ENCODE measurements at regions not wholly inside any gene's neighbourhood (a gene's known extent, or its start where the extent isn't known, plus 50 kb on each side); places are given as distances from the start of the nearest gene placed in this dataset.

DNA sequence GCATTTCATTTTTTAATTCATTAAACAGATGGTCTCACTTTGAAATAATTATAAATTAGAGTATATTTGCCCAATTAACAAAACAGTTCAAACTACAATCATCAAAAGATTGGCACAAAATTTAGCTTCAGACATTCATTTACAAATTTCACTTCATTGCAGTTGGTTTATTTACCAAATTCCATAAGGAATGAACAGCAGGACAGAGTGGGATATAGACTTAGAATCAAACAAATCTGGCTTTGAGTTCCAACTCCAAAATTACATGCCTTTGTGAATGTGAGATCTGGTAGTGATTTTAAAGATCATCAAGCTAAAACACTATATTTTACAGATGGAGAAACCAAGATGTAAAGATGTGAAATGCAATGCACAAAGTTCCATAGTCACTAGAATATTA is 310.7 kb upstream of the CNTN5 start:
- no peak overlapping the region for H2BK5ac ChIP-seq (ENCODE audit: low read depth, low read length, poor library complexity, severe bottlenecking)
- H3K79me1 ChIP-seq (ENCODE audit: low read depth in 1 of 2, low read length in 2 of 2) = no peaks in the 10 kb centered on the region
- H3K9ac ChIP-seq (ENCODE audit: low read depth, low read length) = no peak overlapping the region
- H3K14ac ChIP-seq (replicated peaks; ENCODE audit: low read depth, low read length) = no peak overlapping the region
- H4K91ac ChIP-seq (ENCODE audit: insufficient read depth, low read depth, low read length) = no peak overlapping the region
- no peaks in the 10 kb centered on the region for H3K4me1 ChIP-seq (ENCODE audit: control insufficient read depth, insufficient read depth, low read length)
- dilution Hi-C loops (cut with HindIII; ENCODE audit: low sequenced_read_pairs, unreplicated experiment) (no loop called here), intact Hi-C loops (cut with micrococcal nuclease) (no loop called here), in situ Hi-C loops (cut with MboI; ENCODE audit: low sequenced_read_pairs) (no loop called here)
- H4K8ac ChIP-seq (ENCODE audit: low read depth in 2 of 2, low read length in 2 of 2) = no peak overlapping the region
- ChIA-PET POLR2A (ENCODE audit: unreplicated experiment) (no interaction called here), CTCF (no interaction called here)
- no peak overlapping the region for H2AFZ ChIP-seq (replicated peaks; ENCODE audit: low read length, poor library complexity)
- H3K56ac ChIP-seq (ENCODE audit: extremely low read depth, insufficient read depth, low read length) = no peak overlapping the region
- TF ChIP-seq ELK1 (IDR thresholded peaks at IDR 0.05; ENCODE audit: borderline replicate concordance, low read depth, low read length) (no peak), CEBPB (IDR thresholded peaks at IDR 0.05; ENCODE audit: low read depth, low read length) (no peak), MAZ (IDR thresholded peaks at IDR 0.05; ENCODE audit: borderline replicate concordance, low read depth, low read length) (no peak), CTCF (conservative IDR thresholded peaks at IDR 0.05; ENCODE audit: low read depth, low read length) (no peak), RFX5 (IDR thresholded peaks at IDR 0.05; ENCODE audit: low read depth, low read length) (no peak), CHD1 (IDR thresholded peaks at IDR 0.05; ENCODE audit: low read depth, low read length) (no peak), BHLHE40 (IDR thresholded peaks at IDR 0.05; ENCODE audit: low read depth, low read length) (no peak), RAD21 (IDR thresholded peaks at IDR 0.05; ENCODE audit: low read length) (no peak), POLR2A (IDR thresholded peaks at IDR 0.05; ENCODE audit: low read depth, low read length) (no peak), SMC3 (IDR thresholded peaks at IDR 0.05; ENCODE audit: low read depth, low read length) (no peak), MAFK (IDR thresholded peaks at IDR 0.05; ENCODE audit: low read depth, low read length) (no peak), NFE2L2 (IDR thresholded peaks at IDR 0.05; ENCODE audit: low read depth, low read length) (no peak), RCOR1 (IDR thresholded peaks at IDR 0.05; ENCODE audit: insufficient replicate concordance, low read length) (no peak), FOS (IDR thresholded peaks at IDR 0.05; ENCODE audit: low read depth, low read length) (no peak), MXI1 (IDR thresholded peaks at IDR 0.05; ENCODE audit: borderline replicate concordance, low read depth, low read length) (no peak)
- TF ChIP-seq, protein P1, sequence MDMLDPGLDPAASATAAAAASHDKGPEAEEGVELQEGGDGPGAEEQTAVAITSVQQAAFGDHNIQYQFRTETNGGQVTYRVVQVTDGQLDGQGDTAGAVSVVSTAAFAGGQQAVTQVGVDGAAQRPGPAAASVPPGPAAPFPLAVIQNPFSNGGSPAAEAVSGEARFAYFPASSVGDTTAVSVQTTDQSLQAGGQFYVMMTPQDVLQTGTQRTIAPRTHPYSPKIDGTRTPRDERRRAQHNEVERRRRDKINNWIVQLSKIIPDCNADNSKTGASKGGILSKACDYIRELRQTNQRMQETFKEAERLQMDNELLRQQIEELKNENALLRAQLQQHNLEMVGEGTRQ (IDR thresholded peaks at IDR 0.05; ENCODE audit: low read depth, low read length) = no peak
- no peak overlapping the region for H3K18ac ChIP-seq (ENCODE audit: low read depth, low read length)
- no TSS peak for BruUV-seq (replicated peaks)
- DNase-seq = no peak
- ATAC-seq (ENCODE audit: low read depth) = no peak
- H2BK20ac ChIP-seq (ENCODE audit: low read depth, low read length) = no peak overlapping the region
- H2AK9ac ChIP-seq (replicated peaks; ENCODE audit: low read depth, low read length, poor library complexity) = no peak overlapping the region
- H2BK120ac ChIP-seq (ENCODE audit: low read depth, low read length) = no peak overlapping the region
- peaks cover 3% of the 10 kb centered on the region for H3K9me3 ChIP-seq (ENCODE audit: control insufficient read depth, insufficient read depth, low read length)
- H3K27me3 ChIP-seq (ENCODE audit: control insufficient read depth, insufficient read depth, low read length) = no peaks in the 10 kb centered on the region
- H3K36me3 ChIP-seq (ENCODE audit: control insufficient read depth, insufficient read depth, low read length) = no peaks in the 10 kb centered on the region
- no peak overlapping the region for H3K4ac ChIP-seq (ENCODE audit: low read depth, low read length)
- no peak overlapping the region for H4K5ac ChIP-seq (ENCODE audit: low read depth, low read length)
- H3K4me2 ChIP-seq (ENCODE audit: low read depth, low read length) = no peak overlapping the region
- H2AK5ac ChIP-seq (ENCODE audit: low read depth, low read length) = no peak overlapping the region
- H2BK15ac ChIP-seq (ENCODE audit: low read depth, low read length) = no peak overlapping the region
- no peak overlapping the region for H3K27ac ChIP-seq (ENCODE audit: insufficient read depth, low read length)
- H3K23ac ChIP-seq (ENCODE audit: low read depth, low read length) = no peak overlapping the region
- no peaks in the 10 kb centered on the region for H3K9me1 ChIP-seq (ENCODE audit: insufficient read depth, low read length)
- H3K4me3 ChIP-seq (ENCODE audit: insufficient read depth, low read depth, low read length) = no peak overlapping the region
- no peaks in the 10 kb centered on the region for H4K20me1 ChIP-seq (ENCODE audit: insufficient read depth, low read length)

Measured in IMR-90 (cell line).